HG02759 (cell line): ENCODE measurements at regions not wholly inside any gene's neighbourhood (a gene's known extent, or its start where the extent isn't known, plus 50 kb on each side); places are given as distances from the start of the nearest gene placed in this dataset.

Source experiments
- ATAC-seq: cut with Tn5 transposase; IDR thresholded peaks from one replicate; pipeline ENCODE4 v1.9.1; 2021; ENCODE audit warnings: mild to moderate bottlenecking, moderate library complexity; ENCODE audit not compliant: unreplicated experiment

DNA sequence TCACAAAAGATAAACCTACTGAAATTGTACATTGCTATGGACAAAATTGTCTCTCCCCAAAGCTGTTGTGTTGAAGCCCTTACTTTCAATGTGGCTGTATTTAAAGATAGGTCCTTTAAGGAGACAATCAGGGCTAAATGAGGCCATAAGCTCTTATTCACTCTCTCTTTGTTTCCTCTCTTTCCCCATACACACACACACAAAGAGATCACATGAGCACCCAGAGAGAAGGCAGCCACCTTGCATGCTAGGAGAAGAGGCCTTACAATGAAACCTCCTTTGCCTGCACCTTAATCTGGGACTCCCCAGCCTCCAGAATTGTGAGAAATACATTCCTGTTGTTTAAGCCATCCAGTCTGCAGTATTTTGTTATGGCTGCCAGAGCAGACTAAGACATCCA lies 1295.6 kb upstream of the CDH6 start:
- ATAC-seq = no peak

DNA sequence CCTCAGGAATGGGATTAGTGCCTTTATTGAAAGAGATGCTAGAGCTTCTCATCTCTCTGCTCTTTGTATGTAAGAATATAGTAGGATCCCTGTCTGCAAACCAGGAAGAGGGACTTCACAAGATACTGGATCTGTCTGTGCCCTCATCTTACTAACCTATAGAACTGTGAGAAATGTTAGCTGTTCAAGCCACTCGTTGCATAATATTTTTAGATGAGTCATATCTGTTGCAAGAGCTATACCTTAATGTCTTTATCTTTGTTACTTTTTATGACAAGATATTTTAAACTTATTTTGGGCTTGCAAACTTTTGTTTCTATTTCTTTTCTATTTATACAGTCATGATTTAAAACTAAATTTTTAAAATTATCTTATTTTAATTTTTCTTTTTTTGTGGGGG lies 1296.8 kb upstream of the CDH6 start:
- ATAC-seq = no peak

DNA sequence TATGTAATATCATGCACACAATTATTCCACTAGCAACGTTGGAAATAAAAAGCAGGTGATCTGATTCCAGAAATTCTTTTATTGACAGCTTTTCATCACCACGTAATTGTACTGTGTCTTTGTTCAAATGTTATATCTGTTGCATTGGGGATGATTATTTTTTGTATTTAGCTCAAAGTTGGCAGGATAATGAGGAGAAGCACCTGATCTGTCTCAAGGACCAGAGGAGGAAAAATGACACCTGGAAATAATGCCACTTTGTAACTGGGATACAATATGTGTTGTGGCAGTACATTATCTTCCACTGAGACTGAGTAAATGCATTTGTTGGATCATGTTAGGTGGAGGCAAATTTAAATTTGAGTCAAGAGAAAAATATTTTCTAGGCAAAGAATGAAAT lies 1298.8 kb upstream of the CDH6 start:
- ATAC-seq = no peak

DNA sequence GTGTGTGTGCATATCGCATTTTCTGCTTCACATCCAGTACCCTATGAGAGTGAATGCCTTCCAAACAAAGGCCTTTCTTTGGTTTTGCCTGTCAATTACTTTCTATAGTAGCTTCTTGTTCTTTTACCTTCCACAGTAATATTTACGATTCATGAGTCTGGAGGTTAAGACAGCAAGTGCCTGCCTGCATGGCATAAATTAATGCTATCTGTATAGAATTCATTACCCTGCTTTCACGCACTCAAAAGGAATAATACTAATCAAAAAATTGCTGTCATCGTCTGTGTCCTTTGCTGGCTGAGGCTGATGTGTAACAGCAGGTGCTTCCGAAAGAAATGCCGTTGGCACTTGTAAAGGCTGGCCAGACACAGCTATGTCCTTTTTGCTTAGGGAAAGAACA lies 1304.4 kb upstream of the CDH6 start:
- no peak for ATAC-seq

DNA sequence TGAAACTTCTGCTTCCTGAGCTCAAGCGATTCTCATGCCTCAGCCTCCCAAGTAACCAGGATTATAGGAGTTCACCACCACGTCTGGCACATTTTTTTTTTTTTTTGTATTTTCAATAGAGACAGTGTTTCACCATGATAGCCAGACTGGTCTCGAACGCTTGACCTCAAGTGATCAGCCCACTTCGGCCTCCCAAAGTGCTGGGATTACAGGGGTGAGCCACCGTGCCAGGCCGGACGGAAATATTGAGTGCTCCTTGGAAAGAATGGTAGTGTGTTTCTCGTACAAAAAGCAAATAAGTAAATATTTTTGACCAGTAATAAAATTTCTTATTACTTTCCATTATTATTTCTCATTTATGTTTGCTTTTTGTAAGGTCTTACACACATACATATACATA lies 1307.9 kb upstream of the CDH6 start:
- no peak for ATAC-seq

DNA sequence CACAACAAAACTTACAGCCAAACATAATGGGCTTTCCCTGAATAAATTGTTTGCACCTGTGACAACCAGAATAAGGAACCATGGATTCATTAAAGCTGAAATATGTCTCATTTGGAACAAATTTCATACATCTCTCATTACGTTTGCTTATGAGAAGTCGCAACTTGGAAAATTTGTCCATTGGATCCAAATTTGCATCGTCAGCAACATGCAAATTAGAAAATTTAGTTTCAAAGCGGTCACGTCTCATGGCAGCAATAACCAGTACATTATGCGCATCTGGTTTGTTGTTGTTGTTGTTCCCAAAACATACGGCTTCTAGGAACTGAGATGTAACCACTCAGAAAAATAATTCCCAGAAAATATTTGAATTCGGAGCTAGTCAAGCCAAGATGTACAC lies 1311.5 kb upstream of the CDH6 start:
- no peak for ATAC-seq

DNA sequence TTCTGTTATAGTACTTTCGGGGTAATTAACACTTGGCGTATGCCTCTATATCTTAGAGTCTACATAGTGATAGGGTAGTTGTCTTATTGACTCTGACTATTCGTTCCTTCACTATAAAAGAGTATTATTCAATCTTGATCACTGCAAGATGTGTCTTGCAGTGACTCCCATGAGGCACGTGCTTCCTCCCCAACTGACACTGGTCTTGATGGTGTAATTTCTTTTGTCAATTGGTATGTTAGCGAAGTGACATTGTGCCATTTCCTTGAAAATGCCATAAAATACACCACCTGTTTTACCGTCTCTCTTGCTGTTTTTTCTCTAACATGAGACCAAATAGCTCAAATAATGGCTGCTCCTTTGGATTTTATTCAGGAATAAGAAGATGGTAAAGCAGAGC lies 1314.1 kb upstream of the CDH6 start:
- no peak for ATAC-seq

DNA sequence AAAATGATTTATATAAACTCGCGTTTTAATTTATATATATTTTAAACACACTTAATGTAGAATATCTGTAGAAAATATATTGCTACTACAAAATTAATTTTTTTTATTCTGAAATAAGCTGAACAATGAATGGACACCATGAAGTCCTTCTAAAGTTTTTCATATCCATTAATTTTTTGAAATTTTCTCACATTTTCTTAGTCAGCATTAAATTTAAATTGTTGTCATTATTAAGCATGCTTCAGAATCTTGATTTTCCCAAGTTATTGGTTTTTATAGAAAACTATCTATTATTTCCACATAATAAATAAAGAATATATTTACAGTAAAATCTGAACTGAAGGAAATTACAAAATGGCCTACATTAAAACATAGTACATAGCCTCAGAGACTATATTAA lies 1314.9 kb upstream of the CDH6 start:
- ATAC-seq = no peak

DNA sequence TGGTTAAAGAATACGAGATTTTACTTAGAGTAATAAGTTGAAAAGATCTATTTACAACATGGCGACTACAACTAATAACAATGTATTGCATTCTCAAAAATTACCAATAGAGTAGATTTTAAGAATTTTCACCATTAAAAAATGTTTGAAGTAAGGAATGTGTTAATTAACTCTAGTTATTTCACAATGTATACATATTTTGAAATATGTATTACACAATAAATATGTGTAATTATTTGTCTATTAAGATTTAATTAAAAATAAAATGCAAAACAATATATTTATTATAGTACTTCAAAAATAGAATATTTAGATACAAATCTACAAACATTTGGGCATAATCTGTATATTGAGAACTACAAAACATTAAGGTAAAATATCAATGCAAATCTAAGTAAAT lies 1326.3 kb upstream of the CDH6 start:
- no peak for ATAC-seq

DNA sequence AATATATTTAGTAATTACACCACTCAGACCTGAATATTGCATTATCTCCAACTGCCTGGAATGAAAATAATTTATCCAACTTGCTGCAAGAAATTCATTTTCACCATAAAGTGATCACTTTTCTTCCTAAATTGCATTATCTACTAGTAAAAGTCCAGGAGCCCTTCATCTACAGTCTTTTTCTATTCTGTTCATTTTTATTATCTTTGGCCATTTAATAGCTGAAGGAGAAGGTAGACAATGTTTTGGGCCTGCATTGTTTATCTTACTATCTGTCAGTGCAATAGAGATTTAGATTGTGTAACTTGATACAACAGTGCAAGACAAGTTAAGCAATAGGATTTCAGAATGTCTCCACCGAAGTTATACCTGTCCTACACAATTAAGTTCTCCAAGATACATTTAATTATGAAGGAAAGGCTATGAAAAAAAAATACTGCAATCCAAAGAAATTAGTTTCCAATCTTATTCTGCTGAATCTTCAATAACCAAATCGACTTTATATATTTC lies 1339.7 kb upstream of the CDH6 start:
- ATAC-seq = no peak

DNA sequence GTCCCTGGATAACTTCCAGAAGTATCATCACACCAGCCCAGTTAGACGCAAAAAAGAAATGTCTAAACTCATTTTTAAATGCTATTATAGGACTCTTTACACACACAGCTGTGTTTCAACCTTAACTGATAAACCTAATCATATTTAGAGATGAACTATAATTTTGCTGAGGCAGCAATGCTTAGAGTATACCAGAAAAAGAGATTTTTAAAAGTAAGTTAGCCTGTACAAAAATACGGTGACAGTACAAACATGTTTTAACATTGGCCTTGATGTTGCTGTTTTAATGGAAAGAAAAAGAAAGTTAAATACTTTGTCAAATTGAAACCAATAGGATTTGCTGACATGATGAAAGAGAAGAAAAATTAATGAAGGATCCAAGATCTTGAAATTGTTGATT lies 1341.2 kb upstream of the CDH6 start:
- no peak for ATAC-seq

DNA sequence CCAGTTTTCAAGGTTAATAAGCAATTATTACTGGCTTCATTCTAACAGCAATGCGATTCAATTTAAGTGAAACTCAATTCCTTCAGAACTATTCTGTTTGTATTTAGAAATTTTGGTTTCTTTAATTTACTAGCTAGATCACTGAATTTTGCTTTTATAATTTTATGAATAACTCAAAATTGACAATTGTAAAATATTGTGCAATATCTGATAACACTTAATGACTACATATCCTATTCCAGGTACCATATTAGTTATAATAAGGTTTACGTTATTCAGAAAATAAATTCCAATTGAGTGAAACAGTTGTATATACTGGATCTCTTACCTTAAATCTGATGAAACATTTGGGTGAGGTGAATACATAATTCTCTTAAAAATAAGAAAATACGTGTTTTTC lies 1348.3 kb upstream of the CDH6 start:
- no peak for ATAC-seq

DNA sequence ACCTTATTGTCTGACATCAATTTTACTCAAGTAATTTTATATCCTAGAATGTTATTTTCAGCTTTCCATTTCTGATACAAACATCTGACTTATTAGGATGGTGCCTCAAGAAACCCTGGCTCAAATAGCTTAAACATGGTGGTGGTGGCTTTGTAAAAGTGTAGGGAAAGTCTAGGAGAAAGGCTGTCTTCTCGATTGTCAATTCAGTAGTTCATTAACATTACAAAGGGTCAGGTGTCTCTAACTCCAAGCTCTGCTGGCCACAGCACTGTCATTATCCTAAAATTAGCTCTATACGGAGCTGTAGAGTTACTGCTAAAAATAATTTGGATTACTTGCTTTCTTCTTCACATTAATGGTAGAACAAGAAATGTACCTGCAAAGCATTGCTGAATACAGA lies 1360.1 kb upstream of the CDH6 start:
- no peak for ATAC-seq

DNA sequence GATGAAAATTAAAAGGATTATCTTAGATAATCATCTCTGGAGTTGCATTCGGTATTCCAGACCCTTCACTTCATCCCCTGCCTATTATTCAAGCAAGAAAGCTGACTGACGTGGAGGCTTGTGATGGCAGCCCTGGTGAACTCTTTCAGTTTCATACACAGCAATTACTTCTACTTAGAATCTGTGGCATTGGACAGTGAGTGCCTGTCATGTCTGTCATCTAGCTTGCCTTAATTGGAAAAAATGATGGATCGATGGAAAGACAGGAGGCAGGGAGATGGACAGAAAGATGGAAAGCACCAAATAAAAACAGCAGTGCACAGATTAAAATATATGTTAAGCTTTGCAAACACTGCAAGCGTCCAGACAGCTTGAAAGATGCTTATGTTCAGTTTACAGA lies 1371.0 kb upstream of the CDH6 start:
- ATAC-seq = no peak

DNA sequence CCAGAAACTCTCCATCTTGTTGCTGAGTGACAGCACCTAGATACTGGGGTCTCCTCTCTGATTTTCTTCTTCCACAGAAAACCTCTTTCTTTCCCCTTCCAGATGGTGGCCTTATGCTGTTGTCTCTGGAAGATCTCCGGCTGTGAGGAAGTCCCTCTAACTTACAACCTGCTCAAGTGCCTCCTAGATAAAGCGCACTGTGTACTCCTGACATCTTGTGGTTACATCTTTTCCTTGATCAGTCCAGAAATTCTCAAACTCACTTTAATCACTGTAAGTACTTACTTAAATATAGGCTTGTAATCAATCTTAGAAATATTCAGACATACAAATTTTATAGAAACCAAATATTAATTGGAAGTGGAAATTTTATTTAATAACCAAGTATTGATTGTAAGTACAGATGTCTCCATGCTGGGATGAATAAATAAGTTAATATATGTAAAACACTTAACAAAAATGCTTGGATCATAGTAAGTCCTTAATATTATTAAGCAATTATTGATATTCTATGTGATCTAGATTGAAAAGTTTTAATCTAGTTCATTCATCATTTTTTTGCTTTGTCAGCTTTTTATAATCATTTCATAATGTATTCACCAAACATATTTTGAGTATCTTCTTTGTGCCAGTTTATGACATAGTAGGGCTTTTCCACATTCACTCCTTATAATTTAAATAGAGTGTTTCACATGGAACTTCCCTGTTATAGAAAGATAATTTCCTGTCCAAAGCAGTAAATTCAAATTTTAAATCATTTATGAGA lies 1381.4 kb upstream of the CDH6 start:
- ATAC-seq = no peak

DNA sequence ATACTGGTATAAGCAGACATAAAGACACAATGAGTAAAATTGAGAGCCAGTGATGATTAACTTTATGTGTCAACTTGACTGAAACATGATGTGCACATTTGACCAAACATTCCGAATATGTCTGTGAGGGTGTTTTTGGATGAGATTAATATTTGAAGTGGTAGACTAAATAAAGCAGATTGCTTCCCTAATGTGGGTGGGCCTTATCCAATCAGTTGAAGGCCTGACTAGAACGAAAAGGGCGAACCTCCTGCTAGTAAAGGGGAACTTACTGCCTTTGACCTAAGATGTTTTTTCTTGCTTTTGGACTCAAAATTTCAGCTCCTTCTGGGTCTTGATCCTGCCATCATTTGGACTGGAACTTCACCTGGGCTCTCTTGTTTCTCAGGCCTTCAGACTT lies 1387.7 kb upstream of the CDH6 start:
- no peak for ATAC-seq

DNA sequence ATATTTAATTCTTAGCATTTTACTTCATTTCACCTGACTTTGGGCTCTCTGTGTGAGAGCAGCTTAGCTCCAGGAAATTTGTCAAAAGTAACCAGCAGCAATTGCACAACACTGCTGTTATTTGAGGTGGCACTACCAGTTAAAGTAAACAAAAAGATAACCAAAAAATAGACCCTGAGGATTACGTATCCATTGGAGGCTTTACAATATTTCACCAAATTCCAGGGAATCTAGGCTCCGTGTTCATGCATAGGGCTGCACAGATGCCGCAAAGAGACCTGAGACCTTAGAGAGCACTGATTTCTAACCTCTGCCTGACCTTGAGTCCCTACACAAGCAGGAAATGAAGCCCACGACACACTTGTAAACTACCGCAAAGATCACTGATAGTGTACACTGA lies 1392.7 kb upstream of the CDH6 start:
- no peak for ATAC-seq

DNA sequence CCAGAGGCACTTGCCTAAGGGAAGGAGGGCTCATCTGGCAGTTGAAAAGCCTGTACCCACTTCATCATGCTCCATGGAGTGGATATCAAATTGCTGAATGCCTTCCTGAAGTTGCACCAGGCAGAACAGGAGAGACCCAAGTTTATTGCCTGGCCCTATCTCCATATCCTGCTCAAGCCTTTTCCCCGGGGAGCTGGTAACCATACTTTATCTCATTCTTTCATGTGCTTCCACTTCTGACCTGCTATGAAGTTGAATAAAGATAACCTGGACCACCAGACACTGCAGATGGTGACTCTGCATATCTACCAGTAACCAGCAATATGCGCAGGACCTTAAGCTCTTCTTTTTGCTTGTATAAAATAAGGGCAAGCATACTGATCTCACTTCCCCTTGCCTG lies 1397.5 kb upstream of the CDH6 start:
- no peak for ATAC-seq

DNA sequence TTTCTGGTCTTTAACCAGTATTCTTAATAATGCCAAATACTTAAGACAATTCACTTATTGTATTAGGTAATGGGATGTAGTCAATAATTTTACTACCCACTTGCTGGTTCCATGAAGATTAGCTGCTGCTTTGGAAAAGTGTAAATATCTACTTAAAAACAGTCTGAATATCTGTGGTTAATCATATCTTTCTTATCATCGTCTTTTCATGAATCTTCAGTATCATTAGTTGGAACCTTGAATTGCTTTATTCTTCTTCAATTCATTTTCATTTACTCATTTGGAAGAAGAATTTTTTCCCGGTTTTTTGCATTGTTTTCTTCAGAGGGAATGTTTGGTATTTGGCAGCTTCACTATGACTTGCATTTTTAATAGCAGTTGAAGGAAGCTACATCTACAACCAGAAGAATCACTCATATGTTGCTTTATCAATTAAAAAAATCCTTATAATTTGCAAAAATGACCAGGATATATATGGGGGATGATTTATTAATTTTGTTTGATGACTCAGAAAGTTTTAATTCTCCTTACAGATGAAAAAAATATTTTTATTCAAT lies 1398.3 kb upstream of the CDH6 start:
- ATAC-seq = no peak

DNA sequence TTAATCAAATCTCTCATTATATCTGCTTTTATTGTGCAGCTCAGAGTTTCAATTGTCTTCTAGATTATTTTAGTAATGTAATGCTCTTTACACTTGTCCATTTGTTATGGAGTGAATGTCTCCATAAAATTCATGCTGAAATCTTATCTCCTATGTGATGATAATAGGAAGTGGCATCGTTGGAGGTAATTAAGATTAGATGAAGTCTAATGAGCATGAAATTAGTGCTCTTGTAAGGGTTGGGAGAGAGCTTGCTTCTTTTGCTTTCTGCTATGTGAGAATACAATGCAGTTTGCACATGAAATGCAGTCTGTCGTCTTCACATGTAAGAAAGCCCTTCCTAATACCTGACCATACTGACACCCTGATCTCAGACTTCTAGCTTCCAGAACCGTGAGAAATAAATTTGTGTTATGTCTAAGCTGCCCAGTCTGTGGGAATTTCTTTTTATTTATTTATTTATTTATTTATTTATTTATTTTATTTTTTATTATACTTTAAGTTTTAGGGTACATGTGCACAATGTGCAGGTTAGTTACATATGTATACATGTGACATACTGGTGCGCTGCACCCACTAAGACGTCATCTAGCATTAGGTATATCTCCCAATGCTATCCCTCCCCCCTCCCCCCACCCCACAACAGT lies 1399.2 kb upstream of the CDH6 start:
- ATAC-seq = no peak

DNA sequence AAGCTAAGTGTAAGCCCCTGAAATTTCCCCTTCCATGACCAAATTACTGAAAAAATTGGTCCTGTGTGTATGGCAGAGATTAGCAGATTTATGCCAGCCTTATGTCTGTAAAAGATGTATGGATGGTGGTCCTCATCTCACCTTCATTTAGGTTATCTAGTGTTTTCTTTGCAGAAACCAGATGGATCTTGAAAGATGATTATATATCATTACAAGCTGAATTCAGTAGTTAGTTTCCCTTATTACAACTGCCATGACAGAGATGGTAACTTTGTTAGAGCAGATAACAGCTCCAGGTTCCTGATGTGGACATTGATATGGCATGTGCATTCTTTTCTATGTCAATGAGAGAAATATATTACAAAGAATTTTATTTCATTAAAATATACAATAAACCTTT lies 1403.2 kb upstream of the CDH6 start:
- no peak for ATAC-seq

DNA sequence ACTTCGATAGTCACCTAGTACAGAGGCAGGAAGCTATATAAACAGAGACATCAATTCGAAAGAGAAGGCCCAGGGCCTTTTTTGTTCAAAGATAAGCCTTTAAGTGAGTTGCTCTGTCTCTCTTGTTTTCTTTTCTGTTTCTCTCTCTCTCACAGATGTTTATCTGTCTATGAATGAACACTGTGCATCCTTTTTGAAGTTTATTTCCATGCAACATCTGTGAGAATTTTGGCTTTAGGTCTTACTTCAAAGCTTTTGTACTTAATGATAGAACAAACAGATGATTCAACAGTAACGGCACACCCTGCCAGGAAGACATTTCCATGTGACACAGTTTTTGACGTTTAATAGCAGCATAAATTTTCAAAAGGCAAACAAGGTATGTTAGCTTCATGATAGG lies 1413.1 kb upstream of the CDH6 start:
- ATAC-seq = no peak
